Endothelial cell of umbilical vein (primary cell): ENCODE measurements at regions not wholly inside any gene's neighbourhood (a gene's known extent, or its start where the extent isn't known, plus 50 kb on each side); places are given as distances from the start of the nearest gene placed in this dataset.

Source experiments
- BruUV-seq: library from RNA; stranded (reverse); fragments of 400-500 nt; replicated peaks from 2 replicates; lab custom pipeline; 2021; lab: Mats Ljungman, UMichigan
- CTCF ChIA-PET: fragments of 300-600, 350-600 bp; sonication (Branson Sonifier 250); formaldehyde crosslinking; loops from one replicate; lab custom pipeline; 2021; ENCODE audit warnings: antibody characterized with exemption, inconsistent platforms; lab: Charles Lee
- POLR2A ChIA-PET: fragments of 300-600, 350-600 bp; sonication (Branson Sonifier 250); formaldehyde crosslinking; loops from one replicate; lab custom pipeline; 2021; ENCODE audit warnings: antibody characterized with exemption, inconsistent platforms; lab: Charles Lee
- DNase-seq: peaks from one replicate; pipeline ENCODE4 v3.0.0-alpha.2; 2011; ENCODE audit warnings: low read depth, low spot score
- FAIRE-seq: peaks from 2 replicates; lab custom pipeline; 2011; peaks lifted over from hg19 to GRCh38; lab: Jason Lieb, UNC
- H2AFZ ChIP-seq: 2 replicates; pipeline ENCODE4 v1.6.0; 2012; ENCODE audit warnings: low read depth, low read length, control low read depth, inconsistent platforms
- H3K27ac ChIP-seq: 2 replicates; pipeline ENCODE4 v1.5.1; 2011; ENCODE audit warnings: low read depth, mild to moderate bottlenecking, control low read depth, low read length, moderate library complexity; ENCODE audit not compliant: insufficient read depth
- H3K27me3 ChIP-seq, 2 experiments: 2 replicates each; pipeline versions ENCODE4 v1.6.0 to v1.6.1; 2011; ENCODE audit warnings: low read length in 2 of 2, mixed read lengths in 1 of 2; ENCODE audit not compliant: control insufficient read depth in 2 of 2, insufficient read depth in 2 of 2
- H3K36me3 ChIP-seq, 2 experiments: 2 replicates in 1 of 2; 3 replicates in 1 of 2; pipeline ENCODE4 v1.5.1; 2011; ENCODE audit warnings: low read length in 2 of 2, mild to moderate bottlenecking in 1 of 2, moderate library complexity in 1 of 2; ENCODE audit not compliant: control insufficient read depth in 2 of 2, insufficient read depth in 2 of 2; ENCODE audit errors: extremely low read depth in 1 of 2
- H3K4me1 ChIP-seq: 3 replicates; pipeline ENCODE4 v1.5.1; 2011; ENCODE audit warnings: mild to moderate bottlenecking, low read length; ENCODE audit not compliant: control insufficient read depth, insufficient read depth; ENCODE audit errors: extremely low read depth
- H3K4me2 ChIP-seq: 2 replicates; pipeline ENCODE4 v1.6.1; 2011; ENCODE audit warnings: low read length, control low read depth, mixed read lengths; ENCODE audit not compliant: insufficient read depth
- H3K4me3 ChIP-seq, 3 experiments: fragments of 200-600 bp in 1 of 3; sonication (generic), shearing (Covaris generic) in 1 of 3; replicated peaks in 1 of 3; 2 replicates each; pipeline ENCODE4 v1.5.1; 2011 to 2016; ENCODE audit warnings: control low read depth in 3 of 3, low read length in 3 of 3, mild to moderate bottlenecking in 2 of 3, inconsistent platforms in 1 of 3, low read depth in 1 of 3, moderate library complexity in 1 of 3; ENCODE audit not compliant: insufficient read depth in 1 of 3
- H3K79me2 ChIP-seq: 2 replicates; pipeline ENCODE4 v1.6.0; 2012; ENCODE audit warnings: low read length, inconsistent platforms; ENCODE audit not compliant: control insufficient read depth, insufficient read depth
- H3K9ac ChIP-seq: replicated peaks from 2 replicates; pipeline ENCODE3; 2011; ENCODE audit warnings: low read length, control low read depth; ENCODE audit not compliant: insufficient read depth; ENCODE audit errors: extremely low read depth
- H3K9me1 ChIP-seq: replicated peaks from 3 replicates; pipeline ENCODE4 v1.6.0; 2011; ENCODE audit warnings: mild to moderate bottlenecking, low read length; ENCODE audit not compliant: control insufficient read depth, insufficient read depth; ENCODE audit errors: extremely low read depth
- H3K9me3 ChIP-seq: replicated peaks from 2 replicates; pipeline ENCODE4 v1.5.1; 2012; ENCODE audit warnings: low read length, inconsistent platforms; ENCODE audit not compliant: control insufficient read depth, insufficient read depth
- H4K20me1 ChIP-seq: replicated peaks from 2 replicates; pipeline ENCODE3; 2011; ENCODE audit warnings: mild to moderate bottlenecking, low read length; ENCODE audit not compliant: control insufficient read depth, insufficient read depth; ENCODE audit errors: extremely low read depth
- EZH2 ChIP-seq: IDR thresholded peaks from 2 replicates; pipeline ENCODE4 v1.6.1; 2012; ENCODE audit warnings: borderline replicate concordance, low read depth, mild to moderate bottlenecking, moderate library complexity, low read length, inconsistent platforms; ENCODE audit not compliant: severe bottlenecking
- FOS ChIP-seq: IDR thresholded peaks from 2 replicates; pipeline ENCODE4 v1.6.1; 2011; ENCODE audit warnings: mild to moderate bottlenecking, low read length, moderate library complexity, borderline replicate concordance; ENCODE audit not compliant: insufficient read depth
- GATA2 ChIP-seq: IDR thresholded peaks from 2 replicates; pipeline ENCODE4 v1.7.0; 2011; ENCODE audit warnings: low read depth, mild to moderate bottlenecking, moderate library complexity, mixed read lengths, low read length; ENCODE audit not compliant: insufficient read length, insufficient read depth
- JUN ChIP-seq: IDR thresholded peaks from 2 replicates; pipeline ENCODE4 v1.6.1; 2011; ENCODE audit warnings: borderline replicate concordance, low read depth; ENCODE audit not compliant: insufficient read length, insufficient read depth
- MYC ChIP-seq: IDR thresholded peaks from one replicate; pipeline ENCODE4 v1.6.1; 2011; ENCODE audit warnings: mild to moderate bottlenecking, low read depth, low read length
- POLR2A ChIP-seq: IDR thresholded peaks from 2 replicates; pipeline ENCODE4 v1.6.1; 2012; ENCODE audit warnings: low read depth, mild to moderate bottlenecking, control low read depth, low read length
- POLR2AphosphoS5 ChIP-seq: IDR thresholded peaks from 2 replicates; pipeline ENCODE4 v1.6.1; 2012; ENCODE audit warnings: low read depth, mild to moderate bottlenecking, control low read depth, low read length, moderate library complexity; ENCODE audit not compliant: insufficient read depth
- dilution Hi-C: fragments of 300-500 bp; cut with MboI; formaldehyde crosslinking; loops from one replicate; pipeline ENCODE4 v1.15.0; 2019; ENCODE audit warnings: low sequenced_read_pairs; ENCODE audit not compliant: extremely low pct_ligation_motif_present
- intact Hi-C: fragments of 100-400 bp; cut with micrococcal nuclease; formaldehyde crosslinking; loops from one replicate; pipeline ENCODE4 v1.10.0; 2022
- TF ChIP-seq, protein P1 (sequence below), 2 donors: IDR thresholded peaks; 1 replicate in 1 of 2; 2 replicates in 1 of 2; pipeline ENCODE4 v1.5.1; 2011; ENCODE audit warnings: low read length in 2 of 2, mild to moderate bottlenecking in 2 of 2, moderate library complexity in 2 of 2, control low read depth in 1 of 2, inconsistent platforms in 1 of 2, low read depth in 1 of 2; ENCODE audit not compliant: insufficient read depth in 1 of 2; ENCODE audit errors: extremely low read depth in 1 of 2
- TF ChIP-seq, protein P2 (sequence below): IDR thresholded peaks from 2 replicates; pipeline ENCODE4 v1.6.1; 2011; ENCODE audit not compliant: insufficient read depth, insufficient read length

DNA sequence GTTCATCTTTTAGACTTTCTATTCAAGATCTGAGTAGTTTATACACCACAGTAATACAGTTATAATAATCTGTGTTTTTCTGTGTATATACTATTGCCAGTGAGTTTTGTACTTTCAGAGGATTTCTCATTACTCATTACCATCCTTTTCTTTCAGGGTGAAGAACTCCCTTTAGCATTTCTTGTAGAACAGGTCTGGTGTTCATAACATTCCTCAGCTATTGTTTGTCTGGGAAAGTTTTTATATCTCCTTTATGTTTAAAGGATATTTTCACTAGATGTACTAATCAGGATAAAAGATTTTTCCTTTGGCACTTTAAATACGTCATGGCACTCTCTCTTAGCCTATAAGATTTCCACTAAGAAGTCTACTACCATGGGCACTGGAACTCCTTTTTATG, 705.5 kb downstream of the SLC4A3 start:
- Histone ChIP-seq H3K36me3 (no peaks in the 10 kb centered on the region), H3K4me1 (no peaks in the 10 kb centered on the region), H3K27me3 (no peaks in the 10 kb centered on the region), H4K20me1 (no peaks in the 10 kb centered on the region), H2AFZ (no peak overlapping the region), H3K9ac (no peak overlapping the region), H3K27ac (no peak overlapping the region), H3K4me3 (no peak overlapping the region), H3K9me1 (no peaks in the 10 kb centered on the region), H3K79me2 (no peaks in the 10 kb centered on the region), H3K4me2 (no peak overlapping the region), H3K9me3 (peaks cover 2% of the 10 kb centered on the region)
- TF ChIP-seq FOS (no peak), EZH2 (no peak), GATA2 (no peak), POLR2A (no peak), POLR2AphosphoS5 (no peak), JUN (no peak), MYC (no peak)
- TF ChIP-seq, protein P1, sequence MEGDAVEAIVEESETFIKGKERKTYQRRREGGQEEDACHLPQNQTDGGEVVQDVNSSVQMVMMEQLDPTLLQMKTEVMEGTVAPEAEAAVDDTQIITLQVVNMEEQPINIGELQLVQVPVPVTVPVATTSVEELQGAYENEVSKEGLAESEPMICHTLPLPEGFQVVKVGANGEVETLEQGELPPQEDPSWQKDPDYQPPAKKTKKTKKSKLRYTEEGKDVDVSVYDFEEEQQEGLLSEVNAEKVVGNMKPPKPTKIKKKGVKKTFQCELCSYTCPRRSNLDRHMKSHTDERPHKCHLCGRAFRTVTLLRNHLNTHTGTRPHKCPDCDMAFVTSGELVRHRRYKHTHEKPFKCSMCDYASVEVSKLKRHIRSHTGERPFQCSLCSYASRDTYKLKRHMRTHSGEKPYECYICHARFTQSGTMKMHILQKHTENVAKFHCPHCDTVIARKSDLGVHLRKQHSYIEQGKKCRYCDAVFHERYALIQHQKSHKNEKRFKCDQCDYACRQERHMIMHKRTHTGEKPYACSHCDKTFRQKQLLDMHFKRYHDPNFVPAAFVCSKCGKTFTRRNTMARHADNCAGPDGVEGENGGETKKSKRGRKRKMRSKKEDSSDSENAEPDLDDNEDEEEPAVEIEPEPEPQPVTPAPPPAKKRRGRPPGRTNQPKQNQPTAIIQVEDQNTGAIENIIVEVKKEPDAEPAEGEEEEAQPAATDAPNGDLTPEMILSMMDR (IDR thresholded peaks at IDR 0.05; ENCODE audit: extremely low read depth in 1 of 2, insufficient read depth in 1 of 2, low read depth in 1 of 2, low read length in 2 of 2) = no peak
- TF ChIP-seq, protein P2, sequence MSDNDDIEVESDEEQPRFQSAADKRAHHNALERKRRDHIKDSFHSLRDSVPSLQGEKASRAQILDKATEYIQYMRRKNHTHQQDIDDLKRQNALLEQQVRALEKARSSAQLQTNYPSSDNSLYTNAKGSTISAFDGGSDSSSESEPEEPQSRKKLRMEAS = no peak
- intact Hi-C loops (no loop called here), dilution Hi-C loops (no loop called here)
- FAIRE-seq = no peak
- BruUV-seq = no TSS peak
- no peak for DNase-seq
- ChIA-PET CTCF (no interaction called here), POLR2A (no interaction called here)
